MM.1S (cell line): ENCODE measurements at regions not wholly inside any gene's neighbourhood (a gene's known extent, or its start where the extent isn't known, plus 50 kb on each side); places are given as distances from the start of the nearest gene placed in this dataset.

Experiments used
- EZH2 ChIP-seq: fragments of 300-600 bp; sonication (generic); optimal IDR thresholded peaks from 2 replicates; pipeline ENCODE3; 2017; ENCODE audit warnings: low read depth, mild to moderate bottlenecking, antibody characterized with exemption, low read length, mixed read lengths
- EZH2phosphoT487 ChIP-seq: fragments of 300-600 bp; sonication (generic); IDR thresholded peaks from 2 replicates; pipeline ENCODE4 v1.6.1; 2018; ENCODE audit warnings: antibody characterized with exemption, low read length
- TF ChIP-seq, protein P1 (sequence below): fragments of 300-600 bp; sonication (generic); IDR thresholded peaks from 2 replicates; pipeline ENCODE4 v1.5.1; 2016; ENCODE audit warnings: antibody characterized with exemption, low read length, mixed read lengths

- TF ChIP-seq, protein P1, sequence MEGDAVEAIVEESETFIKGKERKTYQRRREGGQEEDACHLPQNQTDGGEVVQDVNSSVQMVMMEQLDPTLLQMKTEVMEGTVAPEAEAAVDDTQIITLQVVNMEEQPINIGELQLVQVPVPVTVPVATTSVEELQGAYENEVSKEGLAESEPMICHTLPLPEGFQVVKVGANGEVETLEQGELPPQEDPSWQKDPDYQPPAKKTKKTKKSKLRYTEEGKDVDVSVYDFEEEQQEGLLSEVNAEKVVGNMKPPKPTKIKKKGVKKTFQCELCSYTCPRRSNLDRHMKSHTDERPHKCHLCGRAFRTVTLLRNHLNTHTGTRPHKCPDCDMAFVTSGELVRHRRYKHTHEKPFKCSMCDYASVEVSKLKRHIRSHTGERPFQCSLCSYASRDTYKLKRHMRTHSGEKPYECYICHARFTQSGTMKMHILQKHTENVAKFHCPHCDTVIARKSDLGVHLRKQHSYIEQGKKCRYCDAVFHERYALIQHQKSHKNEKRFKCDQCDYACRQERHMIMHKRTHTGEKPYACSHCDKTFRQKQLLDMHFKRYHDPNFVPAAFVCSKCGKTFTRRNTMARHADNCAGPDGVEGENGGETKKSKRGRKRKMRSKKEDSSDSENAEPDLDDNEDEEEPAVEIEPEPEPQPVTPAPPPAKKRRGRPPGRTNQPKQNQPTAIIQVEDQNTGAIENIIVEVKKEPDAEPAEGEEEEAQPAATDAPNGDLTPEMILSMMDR: no peak
- TF ChIP-seq EZH2phosphoT487 (no peak), EZH2 (no peak)
Measured at GRCh38 chr6:74550821-74551220, 655.0 kb downstream of the COL12A1 start.
